Activated CD8-positive, alpha-beta memory T cell treated with anti-CD3 and anti-CD28 coated beads, Interleukin-2, amount 50 U/mL, for 4 hours (primary cell): ENCODE measurements at regions not wholly inside any gene's neighbourhood (a gene's known extent, or its start where the extent isn't known, plus 50 kb on each side); places are given as distances from the start of the nearest gene placed in this dataset.

Experiments used
- DNase-seq: peaks from one replicate; pipeline ENCODE4 v3.0.0-alpha.2; 2020

DNA sequence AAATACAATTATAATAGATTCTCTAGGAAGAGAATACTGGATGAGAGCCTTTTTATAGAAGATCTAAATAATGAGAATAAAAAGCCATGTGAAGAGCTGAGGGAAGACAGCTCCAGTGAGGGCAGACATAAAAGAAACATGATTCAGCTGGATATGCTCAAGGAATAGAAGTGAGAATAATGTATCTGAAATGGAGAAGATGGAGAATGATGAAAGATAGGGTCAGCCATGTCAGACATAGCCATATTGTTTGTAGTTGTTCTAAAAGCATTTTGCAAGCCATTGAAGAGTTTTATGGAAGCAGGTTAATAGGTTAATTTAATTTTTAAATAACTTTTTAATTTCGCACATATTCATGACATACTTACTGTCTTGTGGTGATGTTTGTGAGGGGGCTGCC lies 713.5 kb upstream of the ARPP21 start:
- DNase-seq: no peak

DNA sequence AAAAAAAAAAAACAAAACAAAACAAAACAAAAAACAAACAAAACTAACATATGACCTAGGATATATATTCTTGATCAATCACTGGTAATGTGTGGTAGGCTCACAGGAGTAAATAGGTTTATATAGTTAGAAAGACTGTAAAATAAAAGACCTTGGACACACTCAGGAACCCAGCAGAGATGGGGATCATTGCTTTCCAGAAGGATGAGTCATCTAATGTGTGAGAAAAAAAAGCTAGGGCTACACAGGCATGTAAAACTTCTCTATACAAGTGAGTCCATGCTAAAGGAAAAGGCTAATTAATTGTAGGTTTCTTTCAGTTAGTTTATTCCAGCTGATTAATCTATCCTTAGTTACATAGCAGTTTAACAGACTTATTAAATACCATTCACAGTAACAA lies 710.3 kb upstream of the ARPP21 start:
- DNase-seq: no peak

DNA sequence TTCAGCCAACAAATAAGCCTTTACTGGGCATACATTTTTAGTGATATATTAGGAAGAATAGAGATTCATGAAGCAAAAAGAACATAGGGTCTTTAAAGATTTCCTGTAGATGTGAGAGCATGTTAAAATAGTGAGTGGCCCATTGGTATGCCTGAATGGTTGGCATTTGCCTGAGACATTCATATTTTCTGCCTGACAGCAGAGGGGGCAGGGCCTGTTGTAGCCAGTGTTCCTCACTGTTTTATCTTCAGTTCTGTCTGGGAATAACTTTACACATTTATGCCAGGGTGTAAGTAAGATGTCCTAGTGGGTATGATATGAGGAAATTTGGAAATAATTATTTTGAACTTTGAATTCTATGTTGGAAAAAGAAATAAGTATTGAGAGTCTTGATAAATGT lies 704.7 kb upstream of the ARPP21 start:
- DNase-seq: no peak

DNA sequence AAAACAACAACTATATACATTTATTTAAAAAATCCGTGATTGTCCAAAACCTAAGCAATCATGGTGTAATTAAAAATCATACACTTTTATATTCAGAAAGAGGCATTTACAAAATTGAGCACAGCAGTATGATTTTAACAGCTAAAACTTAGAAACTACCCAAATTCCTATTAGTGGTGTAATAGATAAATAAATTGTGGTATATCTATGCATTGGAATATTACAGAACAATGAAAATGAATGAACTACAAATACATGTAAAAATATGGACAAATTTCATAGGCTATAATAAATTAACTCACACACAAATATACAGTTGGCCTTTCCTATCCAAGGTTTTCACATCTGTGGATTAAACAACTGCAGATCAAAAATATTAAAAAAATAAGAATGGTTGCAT lies 700.5 kb upstream of the ARPP21 start:
- DNase-seq: no peak

DNA sequence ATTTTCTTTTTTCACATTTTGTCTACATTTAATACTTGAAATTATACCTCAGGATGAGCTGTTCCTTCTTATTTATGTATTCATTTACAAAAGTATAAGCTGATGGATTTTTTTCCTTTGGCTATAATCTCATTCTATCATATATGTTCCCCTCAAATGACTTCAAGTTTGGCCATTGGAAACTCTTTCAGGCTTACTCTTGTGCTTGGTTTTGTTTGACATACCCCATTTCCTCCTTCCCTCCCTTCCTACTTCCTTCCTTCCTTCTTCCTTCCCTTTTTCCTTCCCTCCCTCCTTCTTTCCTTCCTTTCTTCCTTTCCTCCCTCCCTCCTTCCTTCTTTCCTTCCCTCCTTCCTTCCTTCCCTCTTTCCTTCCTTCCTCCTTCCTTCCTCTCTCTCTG lies 697.1 kb upstream of the ARPP21 start:
- DNase-seq: no peak

DNA sequence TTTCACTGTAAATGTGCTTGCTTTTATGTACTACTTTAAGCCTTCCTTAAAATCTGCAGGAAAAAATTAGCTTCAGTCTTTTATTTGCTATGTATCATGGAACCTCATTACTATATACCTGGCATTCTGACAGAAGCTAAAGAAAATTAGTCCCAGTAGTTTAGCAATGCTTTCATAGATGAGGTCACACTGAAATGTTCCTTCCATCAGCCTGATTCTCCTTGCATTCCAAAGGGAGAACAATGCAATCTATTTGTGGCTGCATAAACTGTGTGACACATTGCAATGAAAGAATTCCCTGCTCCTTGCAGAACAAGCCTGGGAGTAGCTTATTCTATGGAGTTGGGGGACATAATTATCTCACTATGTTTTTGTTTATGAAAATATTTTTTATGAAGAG lies 691.5 kb upstream of the ARPP21 start:
- DNase-seq: no peak

DNA sequence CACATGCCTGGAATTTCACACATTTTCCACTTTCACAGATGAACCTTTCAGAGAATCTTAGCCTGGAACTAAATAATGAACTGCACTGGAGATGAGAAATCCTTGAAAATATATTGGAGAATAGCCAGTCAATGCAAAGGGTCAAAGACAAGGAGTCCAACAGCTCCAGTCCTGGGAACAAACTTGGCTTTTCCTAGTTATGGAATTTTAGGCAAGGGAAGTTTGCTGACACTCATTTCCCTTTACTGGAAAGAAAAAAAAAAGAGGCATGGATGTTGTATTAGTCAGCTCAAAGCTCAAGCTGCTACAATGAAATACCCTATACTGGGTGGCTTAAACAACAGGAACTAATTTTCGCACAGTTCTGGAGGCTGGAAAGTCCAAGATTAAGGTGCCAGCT lies 690.8 kb upstream of the ARPP21 start:
- DNase-seq: no peak

DNA sequence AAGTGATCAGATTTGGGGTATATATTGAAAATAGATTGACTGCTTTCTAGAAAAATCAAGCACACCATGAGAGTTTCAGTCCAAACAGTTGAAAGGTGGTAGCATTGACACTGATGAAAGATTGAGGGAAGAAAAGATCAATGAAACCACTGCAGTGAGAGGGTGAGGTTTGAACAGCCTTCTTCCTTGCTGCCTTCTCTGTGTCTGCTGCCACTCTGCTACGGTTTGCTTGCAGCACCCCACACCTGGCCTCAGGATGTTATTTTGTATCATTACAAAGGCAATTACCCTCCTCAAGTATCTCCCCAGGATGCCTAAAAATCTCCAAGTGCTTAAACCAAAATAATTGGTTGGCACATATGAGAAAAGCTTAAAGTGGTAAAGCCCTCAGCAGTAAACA lies 683.6 kb upstream of the ARPP21 start:
- no peak for DNase-seq

DNA sequence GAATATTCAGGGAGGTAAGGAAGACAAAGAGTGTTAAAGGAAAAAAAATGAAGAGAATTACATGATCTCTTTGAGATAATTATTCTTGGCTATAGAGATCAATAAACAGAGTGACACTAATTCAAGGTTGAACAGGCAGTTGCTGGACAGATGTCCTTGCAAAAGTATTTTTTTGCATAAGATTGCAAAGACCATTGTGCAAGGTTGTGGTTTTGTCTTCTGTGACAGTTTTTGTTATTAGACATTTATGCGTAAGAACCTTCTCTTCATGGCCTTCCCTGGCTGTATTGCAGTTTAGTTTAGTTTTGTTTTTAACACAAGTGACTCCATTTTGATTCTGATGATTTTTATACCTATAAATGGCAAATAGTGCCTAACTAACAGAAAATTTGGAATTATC lies 682.8 kb upstream of the ARPP21 start:
- no peak for DNase-seq

DNA sequence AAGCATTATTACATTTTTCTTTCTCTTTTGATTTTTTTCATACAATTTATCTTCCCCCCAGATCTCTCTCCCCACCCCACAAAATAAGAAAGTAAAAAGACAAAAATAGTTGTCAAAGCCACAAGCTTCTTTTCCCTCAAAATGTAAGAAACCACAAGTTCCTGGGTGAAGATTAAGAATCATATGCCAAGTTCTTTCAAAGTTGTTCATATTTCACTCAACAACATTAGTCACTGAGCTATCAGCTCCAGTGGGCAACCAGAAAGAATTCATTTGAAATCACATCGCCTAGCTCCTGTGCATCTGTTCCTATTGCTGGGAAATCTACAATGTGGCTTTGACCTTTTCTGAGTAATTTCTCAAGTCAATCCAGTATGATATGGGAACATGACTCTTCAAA lies 681.6 kb upstream of the ARPP21 start:
- DNase-seq: no peak

DNA sequence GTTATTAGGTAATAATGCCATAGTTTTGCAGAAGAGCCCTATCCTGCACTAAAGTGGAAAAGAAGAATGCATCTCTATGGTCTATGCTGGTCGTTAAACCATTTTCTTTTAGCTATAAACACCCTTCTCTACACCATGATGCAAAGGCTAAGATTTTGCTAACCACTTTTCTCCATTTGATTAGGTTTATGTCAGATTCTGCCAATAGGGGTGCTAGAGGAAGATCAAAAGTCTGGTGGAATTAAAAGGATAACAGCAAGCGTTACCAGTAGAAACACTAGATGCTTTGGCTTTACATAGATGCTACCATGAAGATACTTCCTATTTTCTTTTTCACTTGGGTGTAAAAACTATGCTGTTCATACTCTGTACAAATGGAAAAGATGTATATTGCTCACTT lies 669.8 kb upstream of the ARPP21 start:
- no peak for DNase-seq

DNA sequence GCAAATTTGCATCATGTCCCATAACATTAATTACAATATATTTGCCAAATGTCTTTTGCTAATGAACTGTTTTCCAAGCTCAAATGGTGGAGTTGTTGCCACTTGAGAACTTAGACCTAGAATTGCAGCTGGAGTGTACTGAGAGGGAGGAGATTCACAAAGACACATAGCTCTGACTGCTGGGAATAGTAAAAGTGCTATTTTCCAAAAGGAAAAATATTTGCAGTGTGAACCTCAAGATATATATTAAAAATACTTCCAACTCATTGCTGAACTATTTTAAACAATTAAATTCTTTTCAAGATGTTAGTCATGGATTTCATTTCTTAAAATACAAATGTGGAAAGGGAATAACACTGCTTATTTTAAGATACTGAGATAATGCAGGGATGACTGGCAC lies 666.8 kb upstream of the ARPP21 start:
- no peak for DNase-seq

DNA sequence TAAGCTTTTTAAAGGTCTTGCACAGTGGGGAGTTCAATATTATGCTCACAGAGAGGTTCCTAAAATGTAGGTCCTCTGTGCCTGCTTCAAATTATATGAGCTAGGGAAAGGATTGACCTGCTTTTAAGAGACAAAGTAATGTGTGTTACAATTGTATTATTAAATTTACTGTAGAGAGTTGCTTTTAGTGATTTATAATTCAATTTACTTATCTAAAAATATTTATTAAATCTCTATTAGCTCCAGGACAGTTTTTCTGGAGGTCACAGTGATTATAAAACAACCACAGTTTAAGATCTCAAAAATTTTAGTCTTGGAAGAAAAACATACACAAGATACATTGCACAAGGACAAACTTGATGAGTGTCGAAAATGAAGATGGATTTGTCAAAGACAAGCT lies 665.7 kb upstream of the ARPP21 start:
- DNase-seq: no peak

DNA sequence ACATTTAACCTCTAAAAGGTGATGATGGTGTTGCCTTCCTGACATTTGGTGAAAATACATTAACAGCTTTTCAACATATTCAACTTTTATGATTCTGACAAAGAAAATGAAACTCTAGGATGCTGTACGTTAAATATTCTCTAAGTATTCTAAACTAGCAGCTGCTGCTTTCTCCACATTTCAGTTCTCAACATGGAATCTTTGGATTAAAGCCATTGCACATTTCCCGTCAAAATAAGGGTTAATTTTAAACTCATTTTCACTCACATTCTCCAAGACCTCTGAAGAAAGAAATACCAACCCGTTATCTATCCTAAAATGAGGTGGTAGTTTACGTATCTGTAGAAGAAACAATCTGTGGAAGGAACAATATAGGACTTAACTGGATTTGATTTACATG lies 655.7 kb upstream of the ARPP21 start:
- DNase-seq: no peak

DNA sequence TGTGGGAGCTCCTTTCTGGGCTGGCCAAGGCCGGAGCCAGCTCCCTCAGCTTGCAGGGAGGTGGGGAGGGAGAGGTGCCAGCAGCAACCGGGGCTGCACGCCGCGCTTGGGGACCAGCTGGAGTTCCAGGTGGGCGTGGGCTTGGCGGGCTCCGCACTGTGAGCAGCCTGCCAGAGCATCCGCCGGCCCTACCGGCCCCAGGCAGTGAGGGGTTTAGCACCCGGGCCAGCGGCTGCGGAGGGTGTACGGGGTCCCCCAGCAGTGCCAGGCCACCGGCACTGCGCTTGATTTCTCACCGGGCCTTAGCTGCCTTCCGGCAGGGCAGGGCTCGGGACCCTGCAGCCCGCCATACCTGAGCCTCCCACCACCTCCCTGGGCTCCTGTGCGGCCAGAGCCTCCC lies 651.0 kb upstream of the ARPP21 start:
- DNase-seq: no peak

DNA sequence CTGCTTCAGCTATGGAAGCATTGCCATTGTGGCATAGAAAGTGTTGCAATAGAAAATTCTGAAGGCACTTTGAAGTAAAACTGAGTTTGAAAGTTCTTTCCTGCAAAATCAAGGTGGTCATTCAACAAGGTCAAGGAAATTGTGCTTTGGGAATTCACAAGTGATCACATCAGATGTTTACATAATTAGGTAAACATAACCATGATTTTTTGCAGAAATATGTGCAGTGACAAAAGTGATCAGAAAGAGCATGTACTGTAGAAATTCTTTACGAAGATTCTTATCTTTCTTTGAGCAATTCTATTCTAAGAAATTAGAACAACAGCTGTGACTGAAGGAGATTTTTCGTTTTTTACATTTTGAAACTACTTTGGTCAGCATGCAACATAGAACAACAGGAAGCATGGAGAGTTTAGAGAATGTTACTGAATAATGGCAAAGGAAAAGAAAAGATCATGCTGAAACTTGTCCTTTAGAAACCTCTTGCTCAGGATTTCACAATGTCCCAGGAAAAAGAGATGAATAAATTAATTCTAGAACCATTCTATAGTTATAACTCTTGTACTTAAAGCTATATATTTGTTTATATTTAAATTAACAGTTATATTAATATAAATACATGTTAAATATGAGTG lies 643.4 kb upstream of the ARPP21 start:
- no peak for DNase-seq

DNA sequence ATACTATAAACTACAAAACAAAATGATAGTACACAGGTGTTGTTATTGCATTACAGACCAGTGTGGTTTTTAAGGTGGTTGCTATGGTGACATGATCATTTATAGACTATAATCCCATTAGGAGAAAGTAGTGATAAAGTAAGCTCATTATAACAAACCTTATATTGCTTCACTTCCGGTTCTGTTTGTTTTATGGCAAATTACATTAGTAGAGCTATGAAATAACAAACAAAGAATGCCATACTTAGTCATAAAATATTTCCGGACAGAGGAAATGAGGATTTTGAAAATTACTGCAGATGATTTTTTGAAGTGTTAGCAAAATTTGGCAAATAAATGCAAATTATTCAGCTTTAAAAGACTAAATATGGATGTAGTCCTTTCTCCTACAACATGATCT lies 640.4 kb upstream of the ARPP21 start:
- no peak for DNase-seq

DNA sequence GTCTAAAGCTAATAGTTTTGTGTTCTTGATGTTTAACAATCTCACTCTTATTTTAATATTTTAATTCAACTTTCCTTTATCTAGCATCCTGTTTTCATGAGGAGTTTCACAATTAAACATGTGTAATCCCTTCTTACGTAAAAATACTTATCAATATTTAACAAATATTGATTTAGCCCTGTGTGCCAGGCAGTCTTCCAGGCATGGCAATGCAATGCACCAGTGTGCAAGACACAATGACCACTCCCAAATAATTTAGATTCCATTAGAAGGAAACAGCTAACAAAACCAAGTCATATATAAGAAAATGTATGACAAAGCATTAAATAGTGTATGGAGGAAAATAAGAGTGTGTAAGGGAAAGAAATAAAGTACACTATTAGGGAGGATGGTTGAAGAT lies 627.1 kb upstream of the ARPP21 start:
- DNase-seq: no peak

DNA sequence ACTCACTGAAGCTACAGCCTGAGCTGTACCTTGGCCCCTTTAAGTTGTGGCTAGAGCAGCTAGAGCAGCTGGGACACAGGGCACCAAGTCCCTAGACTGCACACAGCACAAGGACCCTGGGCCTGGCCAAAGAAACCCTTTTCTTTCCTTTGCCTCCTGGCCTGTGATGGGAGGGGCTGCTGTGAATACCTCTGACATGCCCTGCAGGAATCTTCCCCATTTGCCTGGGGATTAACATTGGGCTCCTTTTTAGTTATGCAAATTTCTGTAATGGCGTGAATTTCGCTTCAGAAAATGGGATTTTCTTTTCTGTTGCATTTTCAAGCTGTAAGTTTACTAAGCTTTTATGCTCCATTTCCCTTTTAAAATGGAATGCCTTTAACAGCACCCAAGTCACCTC lies 611.2 kb upstream of the ARPP21 start:
- no peak for DNase-seq

DNA sequence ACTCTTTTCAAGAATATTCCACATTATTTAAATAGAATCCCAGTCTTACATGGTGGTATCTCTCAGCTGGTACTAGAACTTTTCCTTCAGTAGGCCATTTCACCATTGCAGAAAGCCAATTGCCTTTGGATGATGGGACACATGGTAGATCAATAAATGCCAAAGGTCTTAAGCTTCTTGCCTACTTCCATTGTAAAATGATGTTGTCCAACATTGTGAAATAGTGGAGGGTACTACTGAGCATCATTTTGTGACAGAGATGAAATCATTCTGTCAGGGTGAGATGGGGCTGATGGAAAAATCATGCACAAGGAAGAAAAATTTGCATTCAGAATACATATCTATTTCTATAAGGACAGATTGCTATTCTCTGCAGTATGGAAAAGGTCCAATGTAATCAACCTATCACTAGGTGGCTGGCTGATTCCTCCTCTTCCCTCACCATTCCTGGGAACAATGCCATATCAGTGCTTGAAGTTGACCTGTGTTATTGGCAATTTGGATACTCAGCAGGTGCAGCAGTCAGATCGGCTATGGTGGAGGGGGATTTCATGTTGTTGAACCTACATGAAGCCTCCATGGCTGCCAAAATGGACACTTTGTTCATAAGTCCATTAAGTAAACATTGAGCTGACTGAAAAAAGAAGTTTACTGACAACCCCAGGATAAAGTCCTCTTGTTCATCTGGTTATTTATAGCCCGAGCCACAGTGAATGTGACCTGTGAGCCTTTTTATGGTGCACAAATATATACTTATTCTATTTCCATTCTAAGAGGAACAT lies 596.9 kb upstream of the ARPP21 start:
- DNase-seq: no peak

DNA sequence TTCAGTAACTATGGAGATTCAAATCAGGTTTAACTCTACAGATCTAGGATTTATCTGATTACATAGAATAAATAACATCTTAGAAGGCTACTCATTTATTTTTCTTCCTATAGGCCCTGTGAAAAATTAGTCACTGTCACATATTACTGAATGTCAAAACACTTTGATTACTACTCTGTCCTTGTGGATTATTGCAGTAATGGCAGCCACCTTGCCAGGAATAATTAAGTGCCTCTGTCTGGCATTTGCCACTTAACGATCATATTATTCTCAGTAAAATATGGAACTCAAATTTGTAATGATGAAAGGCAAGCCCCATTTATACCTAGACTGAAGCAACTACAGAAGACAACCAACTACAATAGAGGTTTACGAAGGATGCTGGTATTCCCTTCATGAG lies 596.3 kb upstream of the ARPP21 start:
- no peak for DNase-seq

DNA sequence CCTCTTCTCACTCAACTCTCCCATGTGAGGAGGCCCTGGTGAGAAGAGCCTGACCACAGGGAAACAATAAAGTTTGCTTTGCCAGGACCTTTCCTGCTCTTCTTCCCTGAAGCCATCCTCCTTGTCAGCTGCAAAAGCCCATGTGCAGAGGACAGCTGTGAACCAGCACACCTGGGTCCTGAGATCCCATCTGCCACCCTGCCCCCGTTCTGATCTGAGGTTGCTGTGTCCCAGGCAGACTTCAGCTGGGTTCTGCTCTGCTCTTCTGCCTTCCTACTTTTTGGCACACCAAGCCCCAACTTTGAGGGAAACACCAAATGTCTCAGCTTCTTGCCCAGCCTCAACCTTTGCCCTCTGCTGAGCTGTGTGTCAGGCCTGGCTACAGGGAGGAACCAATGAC lies 595.1 kb upstream of the ARPP21 start:
- DNase-seq: no peak

DNA sequence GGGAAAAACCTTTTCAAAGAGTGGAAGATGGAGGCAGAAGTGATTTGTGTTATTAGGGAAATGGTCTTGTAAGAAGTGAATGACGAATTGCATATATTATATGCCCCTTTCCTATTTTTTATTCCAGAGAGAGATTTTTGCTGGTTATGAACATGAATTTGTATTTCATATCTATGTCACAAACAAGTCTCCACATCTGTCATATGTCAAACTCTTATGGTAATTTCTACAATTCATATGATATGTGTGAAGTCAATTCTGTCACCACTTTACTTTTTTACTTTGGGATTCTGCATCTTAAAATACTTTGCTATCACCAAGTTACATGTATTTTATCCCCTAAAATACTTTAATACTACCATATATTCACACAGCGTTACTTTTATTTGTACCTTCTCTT lies 594.2 kb upstream of the ARPP21 start:
- no peak for DNase-seq

DNA sequence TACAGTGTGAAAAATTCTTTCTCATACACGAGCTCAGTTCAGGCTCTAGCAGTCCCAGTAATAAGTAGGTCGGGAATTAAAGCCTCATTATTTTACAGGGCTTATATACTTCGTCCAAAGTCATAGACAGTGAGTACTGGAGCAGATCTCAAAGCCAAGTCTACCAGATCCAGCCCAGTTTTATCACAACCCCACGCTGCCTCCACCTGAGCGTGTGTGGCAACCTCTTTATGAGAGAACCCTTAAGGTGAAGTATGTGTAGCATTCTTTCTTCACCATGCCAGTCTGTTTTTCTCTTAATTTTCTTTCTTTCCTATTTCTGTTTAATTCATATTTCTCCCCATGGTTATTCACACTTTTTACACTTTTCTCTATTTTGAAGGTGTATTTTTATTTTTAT lies 574.6 kb upstream of the ARPP21 start:
- no peak for DNase-seq

DNA sequence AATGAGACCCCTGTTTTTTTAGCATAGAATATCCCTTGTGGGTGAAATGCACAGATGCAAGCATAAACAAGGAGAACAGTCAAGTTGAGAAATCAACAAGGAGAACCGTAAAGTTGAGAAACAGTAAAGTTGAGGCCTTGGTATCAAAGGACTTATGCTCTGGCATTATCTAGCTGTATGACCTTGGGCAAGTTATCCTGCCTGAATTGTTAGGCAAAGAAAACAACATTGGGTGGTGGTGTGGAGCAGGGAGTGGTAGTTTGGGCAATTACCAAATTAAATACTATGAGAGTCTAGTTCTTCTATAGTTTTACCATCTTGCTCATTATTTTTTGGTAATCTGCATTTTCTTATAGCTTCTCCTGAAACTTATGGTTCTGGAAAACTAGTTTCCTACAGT lies 573.4 kb upstream of the ARPP21 start:
- no peak for DNase-seq
